DMS153 (cell line): ENCODE measurements at regions not wholly inside any gene's neighbourhood (a gene's known extent, or its start where the extent isn't known, plus 50 kb on each side); places are given as distances from the start of the nearest gene placed in this dataset.
A peak's percentile ranks its signal among the peaks of the same experiment; 100 is the strongest.

Experiments
- DNase-seq: peaks from one replicate; lab custom pipeline; 2025; lab: John Stamatoyannopoulos, UW

GRCh38 chr13:21960108-21960507 is 289.2 kb downstream of the FGF9 start:
- DNase-seq: no peak

- no peak for DNase-seq
Measured at GRCh38 chr13:21964686-21965085, 293.8 kb downstream of the FGF9 start.

- DNase-seq: no peak
Measured at GRCh38 chr13:21965095-21965494, 294.2 kb downstream of the FGF9 start.

- no peak for DNase-seq
Measured at GRCh38 chr13:21966014-21966413, 295.1 kb downstream of the FGF9 start.

- no peak for DNase-seq
Measured at GRCh38 chr13:21967871-21968270, 297.0 kb downstream of the FGF9 start.

- DNase-seq: no peak
Measured at GRCh38 chr13:21970172-21970571, 299.3 kb downstream of the FGF9 start.

- no peak for DNase-seq
Measured at GRCh38 chr13:21970918-21971317, 300.0 kb downstream of the FGF9 start.

GRCh38 chr13:21971662-21972621 is 301.1 kb downstream of the FGF9 start:
- DNase-seq: no peak

GRCh38 chr13:21973437-21974125 is 302.7 kb downstream of the FGF9 start:
- no peak for DNase-seq

- DNase-seq: no peak
Measured at GRCh38 chr13:21974741-21975140, 303.9 kb downstream of the FGF9 start.

- DNase-seq: no peak
Measured at GRCh38 chr13:21976159-21976558, 305.3 kb downstream of the FGF9 start.

GRCh38 chr13:21979161-21979806 is 308.4 kb downstream of the FGF9 start:
- peak; percentile 61 for DNase-seq

GRCh38 chr13:21980049-21980448 is 309.2 kb downstream of the FGF9 start:
- peak; percentile 72 for DNase-seq

- no peak for DNase-seq
Measured at GRCh38 chr13:21984156-21984555, 313.3 kb downstream of the FGF9 start.

- no peak for DNase-seq
Measured at GRCh38 chr13:21986602-21987001, 315.7 kb downstream of the FGF9 start.

GRCh38 chr13:21987793-21988192 is 316.9 kb downstream of the FGF9 start:
- DNase-seq: no peak

- no peak for DNase-seq
Measured at GRCh38 chr13:21988624-21989023, 317.8 kb downstream of the FGF9 start.

GRCh38 chr13:21996049-21996448 is 325.2 kb downstream of the FGF9 start:
- DNase-seq: no peak

- peak; percentile 69 for DNase-seq
Measured at GRCh38 chr13:21997726-21998125, 326.9 kb downstream of the FGF9 start.

- no peak for DNase-seq
Measured at GRCh38 chr13:21998279-21998990, 327.6 kb downstream of the FGF9 start.

GRCh38 chr13:21999666-22000065 is 328.8 kb downstream of the FGF9 start:
- no peak for DNase-seq

- no peak for DNase-seq
Measured at GRCh38 chr13:22000191-22000590, 329.3 kb downstream of the FGF9 start.
